HG03097 (cell line): ENCODE measurements at regions not wholly inside any gene's neighbourhood (a gene's known extent, or its start where the extent isn't known, plus 50 kb on each side); places are given as distances from the start of the nearest gene placed in this dataset.

ENCODE experiments used
- ATAC-seq: cut with Tn5 transposase; IDR thresholded peaks from one replicate; pipeline ENCODE4 v1.9.1; 2021; ENCODE audit not compliant: unreplicated experiment, low FRiP score

GRCh38 chr13:78997902-78998629 is 339.1 kb upstream of the OBI1 start:
- no peak for ATAC-seq

GRCh38 chr13:78993792-78994191 is 334.8 kb upstream of the OBI1 start:
- no peak for ATAC-seq

- ATAC-seq, result no peak
These were observed 323.0 kb upstream of the OBI1 start for GRCh38 chr13:78981913-78982312.

- no peak for ATAC-seq
These were observed 320.4 kb upstream of the OBI1 start for GRCh38 chr13:78979349-78979748.

GRCh38 chr13:78978381-78978998 is 319.5 kb upstream of the OBI1 start:
- ATAC-seq, result peak; percentile 94

GRCh38 chr13:78977311-78977710 is 318.4 kb upstream of the OBI1 start:
- no peak for ATAC-seq

GRCh38 chr13:78976696-78977095 is 317.7 kb upstream of the OBI1 start:
- no peak for ATAC-seq

GRCh38 chr13:78972561-78972960 is 313.6 kb upstream of the OBI1 start:
- ATAC-seq, result no peak

GRCh38 chr13:78971355-78972025 is 312.5 kb upstream of the OBI1 start:
- no peak for ATAC-seq

- ATAC-seq, result no peak
These were observed 301.9 kb upstream of the OBI1 start for GRCh38 chr13:78960881-78961280.

GRCh38 chr13:78958006-78958405 is 299.1 kb upstream of the OBI1 start:
- no peak for ATAC-seq

GRCh38 chr13:78940455-78941130 is 281.6 kb upstream of the OBI1 start:
- ATAC-seq, result no peak

GRCh38 chr13:78934336-78934735 is 275.4 kb upstream of the OBI1 start:
- ATAC-seq, result no peak

- ATAC-seq, result no peak
These were observed 256.1 kb upstream of the OBI1 start for GRCh38 chr13:78915015-78915414.

GRCh38 chr13:78913656-78914055 is 254.7 kb upstream of the OBI1 start:
- no peak for ATAC-seq

GRCh38 chr13:78910147-78910546 is 251.2 kb upstream of the OBI1 start:
- ATAC-seq, result no peak

- ATAC-seq, result no peak
These were observed 250.3 kb upstream of the OBI1 start for GRCh38 chr13:78909276-78909675.

GRCh38 chr13:78907006-78907405 is 248.1 kb upstream of the OBI1 start:
- no peak for ATAC-seq

- no peak for ATAC-seq
These were observed 238.2 kb upstream of the OBI1 start for GRCh38 chr13:78897200-78897599.

- ATAC-seq, result no peak
These were observed 225.6 kb upstream of the OBI1 start for GRCh38 chr13:78884571-78884970.

- ATAC-seq, result no peak
These were observed 222.8 kb upstream of the OBI1 start for GRCh38 chr13:78881751-78882150.
